ENCODE measurements at regions not wholly inside any gene's neighbourhood (a gene's known extent, or its start where the extent isn't known, plus 50 kb on each side); places are given as distances from the start of the nearest gene placed in this dataset.
"Not testable (repeated sequence)": the region's sequence is repeated elsewhere in the genome, so short reads cannot be mapped to it uniquely, and the experiment has no call there.

- H3K9me3 ChIP-seq; H3F3A ChIP-seq (replicated peaks; ENCODE audit: insufficient read depth); H3K4me3 ChIP-seq (ENCODE audit: low read depth in 2 of 2, low read length in 1 of 2); H3K4me1 ChIP-seq (ENCODE audit: control insufficient read depth in 1 of 2, insufficient read depth in 2 of 2, low read depth in 1 of 2, low read length in 1 of 2); H3K9me2 ChIP-seq; H3K79me2 ChIP-seq (ENCODE audit: insufficient read depth); DNase-seq; H3K27ac ChIP-seq (ENCODE audit: low read depth in 2 of 2, low read length in 1 of 2); H4K20me1 ChIP-seq (ENCODE audit: insufficient read depth); H3K36me3 ChIP-seq (replicated peaks in 1 of 2; ENCODE audit: control insufficient read depth in 1 of 2, insufficient read depth in 2 of 2, low read length in 1 of 2); H2AFZ ChIP-seq (ENCODE audit: low read depth); H3K9ac ChIP-seq; CTCF ChIA-PET; H3K27me3 ChIP-seq (ENCODE audit: insufficient read depth); H3K4me2 ChIP-seq; POLR2A ChIA-PET: not testable (repeated sequence)
- 98% methylated on average over 3 of the region's 3 CpGs for WGBS (ENCODE audit: low lambda C conversion rate)
Observed at GRCh38 chr5:62240494-62240893, 65.5 kb upstream of the KIF2A start.

- H2AFZ ChIP-seq (ENCODE audit: low read depth); H3K79me2 ChIP-seq (ENCODE audit: insufficient read depth); H3K4me1 ChIP-seq (ENCODE audit: control insufficient read depth in 1 of 2, insufficient read depth in 2 of 2, low read depth in 1 of 2, low read length in 1 of 2); POLR2A ChIA-PET; CTCF ChIA-PET; H3K9me3 ChIP-seq; H3K9ac ChIP-seq; H3K27ac ChIP-seq (ENCODE audit: low read depth in 2 of 2, low read length in 1 of 2); H3K9me2 ChIP-seq; H3K4me2 ChIP-seq; H3F3A ChIP-seq (replicated peaks; ENCODE audit: insufficient read depth); H3K4me3 ChIP-seq (ENCODE audit: low read depth in 2 of 2, low read length in 1 of 2); H3K27me3 ChIP-seq (ENCODE audit: insufficient read depth); H4K20me1 ChIP-seq (ENCODE audit: insufficient read depth); H3K36me3 ChIP-seq (replicated peaks in 1 of 2; ENCODE audit: control insufficient read depth in 1 of 2, insufficient read depth in 2 of 2, low read length in 1 of 2); DNase-seq: not testable (repeated sequence)
- 67% methylated on average over 5 of the region's 5 CpGs for WGBS (ENCODE audit: low lambda C conversion rate)
Observed at GRCh38 chr5:62242000-62242399, 64.0 kb upstream of the KIF2A start.

GRCh38 chr5:62243046-62243445 lies 63.0 kb upstream of the KIF2A start:
- H3K36me3 ChIP-seq (replicated peaks in 1 of 2; ENCODE audit: control insufficient read depth in 1 of 2, insufficient read depth in 2 of 2, low read length in 1 of 2); H3K27me3 ChIP-seq (ENCODE audit: insufficient read depth); H3K9ac ChIP-seq; H3K79me2 ChIP-seq (ENCODE audit: insufficient read depth); H3K4me2 ChIP-seq; H3K9me3 ChIP-seq; H4K20me1 ChIP-seq (ENCODE audit: insufficient read depth); H3K9me2 ChIP-seq; CTCF ChIA-PET; H3K4me1 ChIP-seq (ENCODE audit: control insufficient read depth in 1 of 2, insufficient read depth in 2 of 2, low read depth in 1 of 2, low read length in 1 of 2); H2AFZ ChIP-seq (ENCODE audit: low read depth); H3K27ac ChIP-seq (ENCODE audit: low read depth in 2 of 2, low read length in 1 of 2); H3K4me3 ChIP-seq (ENCODE audit: low read depth in 2 of 2, low read length in 1 of 2); H3F3A ChIP-seq (replicated peaks; ENCODE audit: insufficient read depth); DNase-seq; POLR2A ChIA-PET: not testable (repeated sequence)
- 84% methylated on average over 2 of the region's 2 CpGs for WGBS (ENCODE audit: low lambda C conversion rate)

GRCh38 chr5:62248192-62248591 lies 57.8 kb upstream of the KIF2A start:
- H3K27me3 ChIP-seq (ENCODE audit: insufficient read depth): not testable (repeated sequence)
- 84% methylated on average over 5 of the region's 6 CpGs for WGBS (ENCODE audit: low lambda C conversion rate)

GRCh38 chr5:62250085-62250484 lies 55.9 kb upstream of the KIF2A start:
- H4K20me1 ChIP-seq (ENCODE audit: insufficient read depth); H3K9ac ChIP-seq; H3K36me3 ChIP-seq (replicated peaks in 1 of 2; ENCODE audit: control insufficient read depth in 1 of 2, insufficient read depth in 2 of 2, low read length in 1 of 2); DNase-seq; H3K4me2 ChIP-seq; H3K4me1 ChIP-seq (ENCODE audit: control insufficient read depth in 1 of 2, insufficient read depth in 2 of 2, low read depth in 1 of 2, low read length in 1 of 2); H3K9me3 ChIP-seq; H3K27ac ChIP-seq (ENCODE audit: low read depth in 2 of 2, low read length in 1 of 2); H3K9me2 ChIP-seq; POLR2A ChIA-PET; H3K79me2 ChIP-seq (ENCODE audit: insufficient read depth); H2AFZ ChIP-seq (ENCODE audit: low read depth); H3K4me3 ChIP-seq (ENCODE audit: low read depth in 2 of 2, low read length in 1 of 2); CTCF ChIA-PET; H3K27me3 ChIP-seq (ENCODE audit: insufficient read depth); H3F3A ChIP-seq (replicated peaks; ENCODE audit: insufficient read depth): not testable (repeated sequence)
- 68% methylated on average over 3 of the region's 3 CpGs for WGBS (ENCODE audit: low lambda C conversion rate)

More at GRCh38 chr5:62248192-62248591, 57.8 kb upstream of the KIF2A start:
- DNase-seq; H3K36me3 ChIP-seq (replicated peaks in 1 of 2; ENCODE audit: control insufficient read depth in 1 of 2, insufficient read depth in 2 of 2, low read length in 1 of 2); CTCF ChIA-PET; H2AFZ ChIP-seq (ENCODE audit: low read depth); H3K27ac ChIP-seq (ENCODE audit: low read depth in 2 of 2, low read length in 1 of 2); H3K4me3 ChIP-seq (ENCODE audit: low read depth in 2 of 2, low read length in 1 of 2); H3K4me2 ChIP-seq; POLR2A ChIA-PET; H3K4me1 ChIP-seq (ENCODE audit: control insufficient read depth in 1 of 2, insufficient read depth in 2 of 2, low read depth in 1 of 2, low read length in 1 of 2); H3K9ac ChIP-seq; H3K79me2 ChIP-seq (ENCODE audit: insufficient read depth); H3F3A ChIP-seq (replicated peaks; ENCODE audit: insufficient read depth); H3K9me3 ChIP-seq; H3K9me2 ChIP-seq; H4K20me1 ChIP-seq (ENCODE audit: insufficient read depth): not testable (repeated sequence)

- H3K9ac ChIP-seq; H2AFZ ChIP-seq (ENCODE audit: low read depth); H3K4me2 ChIP-seq; H3K9me3 ChIP-seq; H3K4me1 ChIP-seq (ENCODE audit: control insufficient read depth in 1 of 2, insufficient read depth in 2 of 2, low read depth in 1 of 2, low read length in 1 of 2); H3F3A ChIP-seq (replicated peaks; ENCODE audit: insufficient read depth); H3K27ac ChIP-seq (ENCODE audit: low read depth in 2 of 2, low read length in 1 of 2); H3K36me3 ChIP-seq (replicated peaks in 1 of 2; ENCODE audit: control insufficient read depth in 1 of 2, insufficient read depth in 2 of 2, low read length in 1 of 2); CTCF ChIA-PET; H4K20me1 ChIP-seq (ENCODE audit: insufficient read depth); H3K4me3 ChIP-seq (ENCODE audit: low read depth in 2 of 2, low read length in 1 of 2); H3K27me3 ChIP-seq (ENCODE audit: insufficient read depth); H3K79me2 ChIP-seq (ENCODE audit: insufficient read depth); POLR2A ChIA-PET; DNase-seq; H3K9me2 ChIP-seq: not testable (repeated sequence)
- 93% methylated on average over 4 of the region's 4 CpGs for WGBS (ENCODE audit: low lambda C conversion rate)
Observed at GRCh38 chr5:62250919-62251318, 55.1 kb upstream of the KIF2A start.

GRCh38 chr5:62252519-62252918 lies 53.5 kb upstream of the KIF2A start:
- H3K9me3 ChIP-seq; H3K79me2 ChIP-seq (ENCODE audit: insufficient read depth); H3K4me2 ChIP-seq; H3K27ac ChIP-seq (ENCODE audit: low read depth in 2 of 2, low read length in 1 of 2); H3K36me3 ChIP-seq (replicated peaks in 1 of 2; ENCODE audit: control insufficient read depth in 1 of 2, insufficient read depth in 2 of 2, low read length in 1 of 2); H3K9ac ChIP-seq; H3K4me1 ChIP-seq (ENCODE audit: control insufficient read depth in 1 of 2, insufficient read depth in 2 of 2, low read depth in 1 of 2, low read length in 1 of 2); H4K20me1 ChIP-seq (ENCODE audit: insufficient read depth); H3K27me3 ChIP-seq (ENCODE audit: insufficient read depth); H3K4me3 ChIP-seq (ENCODE audit: low read depth in 2 of 2, low read length in 1 of 2); H3F3A ChIP-seq (replicated peaks; ENCODE audit: insufficient read depth); H3K9me2 ChIP-seq; CTCF ChIA-PET; H2AFZ ChIP-seq (ENCODE audit: low read depth); POLR2A ChIA-PET; DNase-seq: not testable (repeated sequence)
- WGBS (ENCODE audit: low lambda C conversion rate): 73% methylated on average over 2 of the region's 2 CpGs
